ENCODE measurements at regions not wholly inside any gene's neighbourhood (a gene's known extent, or its start where the extent isn't known, plus 50 kb on each side); places are given as distances from the start of the nearest gene placed in this dataset.

- TF ChIP-seq CTCF (IDR thresholded peaks at IDR 0.05 in 4 of 5, conservative IDR thresholded peaks at IDR 0.05 in 1 of 5) = no peak
- no peak for TF ChIP-seq POLR2A (IDR thresholded peaks at IDR 0.05)
Measured at GRCh38 chr16:7211781-7212180, 120.9 kb upstream of the RBFOX1 start.
